Posterior cingulate gyrus (tissue), 11 donors: ENCODE measurements at regions not wholly inside any gene's neighbourhood (a gene's known extent, or its start where the extent isn't known, plus 50 kb on each side); places are given as distances from the start of the nearest gene placed in this dataset.
"Not testable (repeated sequence)": the region's sequence is repeated elsewhere in the genome, so short reads cannot be mapped to it uniquely, and the experiment has no call there.

Experiments used
- DNase-seq, 10 donors: peaks; one replicate each; pipeline versions ENCODE4 v3.0.0 to v3.0.0-alpha.2; 2020 to 2021; ENCODE audit warnings: mixed read lengths in 3 of 10
- intact Hi-C: fragments of 100-400 bp; cut with DNase I; formaldehyde crosslinking; loops from one replicate; pipeline ENCODE4 v1.15.1; 2023

DNA sequence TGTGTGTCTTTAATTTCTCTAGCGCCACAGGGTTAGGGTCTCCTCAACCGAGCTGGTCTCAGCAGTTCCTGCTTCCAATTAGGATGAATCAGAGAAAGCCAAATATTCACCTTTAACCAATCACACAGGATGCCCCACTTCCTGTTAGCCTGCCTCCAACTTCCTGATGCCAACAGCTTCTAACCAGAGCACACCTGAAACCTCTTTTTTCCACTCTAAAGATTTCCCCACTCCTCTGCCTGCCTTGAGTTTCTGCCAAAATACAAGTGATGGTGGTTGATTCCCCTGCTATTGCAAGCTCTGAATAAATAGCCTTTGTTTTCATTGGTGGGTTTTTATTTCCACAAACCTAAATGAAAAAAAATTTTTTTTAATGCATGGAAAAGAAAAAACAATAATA, 144.7 kb upstream of the UST start:
- intact Hi-C loops = no loop called here
- no peak for DNase-seq

DNA sequence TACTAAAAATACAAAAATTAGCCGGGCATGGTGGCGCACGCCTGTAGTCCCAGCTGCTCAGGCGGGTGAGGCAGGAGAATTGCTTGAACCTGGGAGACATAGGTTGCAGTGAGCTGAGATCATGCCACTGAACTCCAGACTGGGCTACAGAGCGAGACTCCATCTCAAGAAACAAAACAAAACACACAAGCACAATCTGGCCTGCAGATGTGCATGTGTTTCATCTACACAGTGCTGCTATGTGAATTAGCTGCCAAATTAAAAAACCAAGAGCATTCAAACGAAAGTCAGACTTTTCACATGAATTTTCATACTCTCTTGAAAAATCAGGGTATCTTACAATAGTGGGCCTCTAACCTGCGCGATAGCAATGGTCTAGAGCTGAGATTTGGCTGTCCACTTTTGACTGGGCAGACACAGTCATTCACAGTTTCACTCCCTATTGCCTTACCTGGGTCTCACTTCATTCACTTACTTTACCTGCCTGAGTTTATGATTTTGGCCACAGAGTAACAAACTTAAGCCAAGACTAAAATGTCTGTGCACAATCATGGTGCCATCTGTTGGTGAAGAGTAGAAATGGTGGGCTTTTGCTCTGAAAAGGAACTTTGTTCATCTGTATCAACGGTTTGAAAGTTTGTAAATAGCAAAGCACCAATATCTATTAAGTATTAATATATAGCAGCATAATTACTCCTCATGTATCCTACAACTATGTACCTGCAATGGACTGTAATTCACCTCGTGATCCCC, 138.5 kb upstream of the UST start:
- intact Hi-C loops = no loop called here

DNA sequence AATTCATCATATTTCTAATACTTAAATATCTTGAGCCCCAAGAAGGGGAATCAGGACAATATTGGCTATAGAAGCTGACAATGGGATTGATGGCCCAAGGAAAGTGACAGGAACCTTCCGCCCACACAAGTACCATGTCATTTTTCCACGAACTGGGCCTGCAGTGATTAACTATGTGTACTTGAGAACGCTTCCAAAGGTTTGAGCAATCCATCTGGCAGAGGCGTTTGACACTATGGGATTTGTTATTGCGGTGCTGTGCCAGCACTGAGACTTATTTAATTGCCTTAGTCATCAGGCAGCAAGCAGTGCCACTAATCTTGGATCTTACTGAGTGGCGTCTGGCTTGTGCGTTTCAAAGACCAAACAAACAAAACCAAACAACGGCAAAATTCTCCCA, 135.6 kb upstream of the UST start:
- intact Hi-C loops = no loop called here
- peak in 4 of 10 donors; percentile 27 to 81 (median 38) for DNase-seq

More for the DNA sequence above, 138.5 kb upstream of the UST start:
- no peak for DNase-seq

DNA sequence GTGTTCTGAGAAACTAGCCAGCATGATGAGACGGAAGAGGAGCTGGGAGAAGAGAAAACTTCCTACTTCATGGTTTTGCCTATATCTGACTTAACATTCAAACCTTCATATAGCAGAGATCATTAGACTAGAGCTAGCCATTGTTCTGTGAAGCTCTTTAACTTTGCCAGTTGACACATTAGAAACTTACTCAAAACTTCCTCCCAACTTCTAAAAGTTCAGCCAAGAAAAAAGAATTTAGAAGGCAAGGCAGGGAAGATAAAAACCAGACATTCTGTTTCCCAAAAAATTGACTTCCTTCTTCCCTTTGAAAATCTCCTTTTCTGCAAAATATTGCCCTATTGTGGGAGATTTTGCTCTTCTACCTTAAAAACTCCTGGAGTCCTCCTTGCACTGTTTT, 134.8 kb upstream of the UST start:
- no peak for DNase-seq
- intact Hi-C loops = no loop called here

DNA sequence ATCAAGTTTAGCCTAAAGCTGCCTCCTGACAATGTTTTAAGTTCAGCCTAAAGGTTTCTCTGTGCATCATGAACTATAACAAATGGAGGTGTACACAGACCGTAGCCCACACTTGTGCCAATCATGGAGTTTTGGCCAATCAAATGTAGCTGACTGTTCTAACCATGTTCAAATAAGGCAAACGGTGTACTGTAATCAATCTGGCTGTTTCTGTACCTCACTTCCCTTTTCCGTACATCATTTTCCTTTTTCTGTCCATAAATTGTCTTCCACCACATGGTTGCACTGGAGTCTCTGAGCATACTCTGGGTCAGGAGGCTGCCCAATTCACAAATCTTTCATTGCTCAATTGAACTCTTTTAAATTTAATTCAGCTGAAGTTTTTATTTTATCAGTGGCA, 132.2 kb upstream of the UST start:
- DNase-seq = no peak
- intact Hi-C loops = no loop called here

DNA sequence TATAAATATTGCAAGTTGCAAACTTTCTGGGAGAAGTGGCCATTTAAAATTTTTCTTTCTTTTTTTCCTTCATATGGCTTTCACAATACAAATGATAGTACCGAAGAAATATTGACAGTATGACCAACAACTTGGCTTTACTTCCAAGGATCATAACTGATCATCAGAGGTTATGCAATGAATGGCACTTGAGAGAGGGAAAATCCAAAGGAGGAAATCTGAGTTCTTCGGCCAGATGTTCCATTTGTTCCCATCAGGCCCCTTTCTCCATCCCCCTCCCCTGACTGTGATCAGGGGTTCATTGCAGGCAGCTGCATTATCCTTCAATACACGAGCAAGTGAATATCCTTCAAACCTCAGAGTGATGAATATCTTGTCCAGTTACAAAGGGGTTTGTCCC, 130.0 kb upstream of the UST start:
- no peak for DNase-seq
- intact Hi-C loops = no loop called here

DNA sequence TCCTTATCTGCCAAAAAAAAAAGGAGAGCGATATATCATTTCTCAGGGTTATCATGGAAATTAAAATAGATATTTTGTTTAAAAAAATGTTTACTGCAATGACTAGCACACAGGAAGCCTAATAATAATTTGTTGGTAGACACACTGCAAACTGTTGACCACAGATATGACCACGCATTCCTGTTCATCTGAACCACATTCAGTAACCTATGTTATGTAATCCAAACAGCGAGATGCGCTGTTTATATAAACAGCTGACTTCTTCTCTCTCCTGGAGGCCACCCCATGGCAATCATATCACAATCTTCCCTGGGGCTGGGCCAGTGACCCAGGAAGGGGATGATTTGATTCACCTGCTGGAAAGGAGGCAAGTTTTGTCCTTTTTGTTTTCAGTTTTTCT, 129.3 kb upstream of the UST start:
- no peak for DNase-seq
- intact Hi-C loops = no loop called here

DNA sequence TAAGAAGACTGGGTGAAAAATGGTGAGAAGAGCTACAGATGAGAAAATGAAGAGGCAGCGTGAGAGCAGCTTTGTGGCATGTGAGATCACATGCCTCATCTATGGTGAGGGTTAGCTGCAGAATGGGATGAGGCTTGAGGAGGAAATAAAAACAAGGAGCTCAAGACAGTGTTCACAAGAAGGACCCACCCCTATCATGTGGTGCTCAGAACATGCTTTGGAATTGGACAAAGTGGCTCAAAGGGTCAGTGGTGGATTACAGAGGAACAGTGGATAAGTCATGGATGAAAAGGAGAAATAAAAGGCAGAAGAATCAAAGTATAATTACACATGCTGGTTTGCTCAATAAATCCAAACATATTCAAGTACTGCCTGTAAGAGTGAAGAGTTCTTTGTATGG, 126.9 kb upstream of the UST start:
- intact Hi-C loops = no loop called here

DNA sequence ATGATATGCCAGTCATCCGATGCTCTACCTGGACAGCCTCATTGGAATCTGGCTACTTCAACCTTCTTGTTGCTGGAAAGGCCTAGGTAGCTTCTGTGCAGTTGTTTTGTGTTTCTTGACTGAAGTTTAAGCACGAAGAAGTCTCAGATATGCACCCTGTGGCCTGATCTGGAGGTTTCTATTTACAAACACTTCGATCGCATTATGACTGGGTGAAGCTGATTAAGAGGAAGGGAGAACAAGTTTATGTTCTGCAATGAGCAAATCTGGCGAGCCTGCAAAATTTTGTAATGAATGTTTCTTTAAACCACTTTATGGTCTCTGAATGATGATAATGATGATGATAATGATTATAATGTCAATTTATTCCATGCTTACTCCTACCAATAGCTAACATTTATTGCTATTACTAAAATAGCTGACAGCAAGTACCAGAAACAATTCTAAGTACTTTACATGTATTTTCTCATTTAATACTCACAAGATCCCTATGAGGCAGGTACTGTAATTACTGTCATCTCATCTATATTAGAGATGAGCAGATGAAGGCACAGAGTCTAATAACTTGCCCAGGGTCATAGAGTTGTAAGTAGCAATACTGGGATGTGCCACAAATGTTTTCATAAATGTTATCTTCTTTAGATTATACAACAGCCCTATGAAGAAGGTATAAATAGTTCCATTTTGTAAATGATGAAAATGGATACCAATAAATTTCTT, 126.1 kb upstream of the UST start:
- intact Hi-C loops = no loop called here
- no peak for DNase-seq

More for the DNA sequence above, 126.9 kb upstream of the UST start:
- DNase-seq = no peak

DNA sequence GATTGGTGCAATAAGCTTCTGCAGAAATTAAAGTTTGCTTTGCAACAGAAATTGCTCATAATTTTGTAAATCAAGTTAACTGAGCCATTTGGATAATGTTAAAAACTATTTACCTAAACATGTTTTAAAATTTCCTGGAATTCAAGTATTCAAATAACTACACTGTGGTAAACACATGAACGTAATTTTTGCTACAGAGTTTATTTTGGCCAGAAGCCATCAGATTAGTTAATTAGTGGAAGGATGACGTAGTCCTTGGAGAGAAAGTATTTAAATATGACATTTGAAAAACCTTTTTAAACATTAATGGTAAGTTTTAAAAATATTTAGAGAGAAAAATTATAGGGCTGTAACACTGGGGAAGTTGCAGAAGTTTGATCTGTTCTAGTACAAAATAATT, 121.2 kb upstream of the UST start:
- DNase-seq = no peak
- intact Hi-C loops = no loop called here

DNA sequence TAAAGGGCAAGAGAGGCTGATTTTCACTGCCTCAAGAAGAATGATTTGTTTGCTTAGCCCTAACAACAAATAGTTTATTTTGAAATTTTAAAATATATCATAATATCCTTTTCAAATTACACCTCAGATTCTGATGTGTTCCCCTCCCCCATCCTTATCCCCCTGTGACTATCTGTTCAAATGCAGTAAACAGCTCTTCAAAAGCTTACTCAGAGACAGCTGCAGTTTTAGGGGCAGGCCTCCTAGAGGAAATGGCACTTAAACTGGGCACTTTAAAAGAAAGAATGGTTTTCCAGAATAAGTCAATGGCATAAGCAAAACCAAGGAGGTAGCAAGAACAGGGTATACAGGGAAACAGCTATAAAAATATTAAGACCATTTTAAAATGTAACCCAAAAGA, 118.6 kb upstream of the UST start:
- intact Hi-C loops = no loop called here
- DNase-seq = no peak

DNA sequence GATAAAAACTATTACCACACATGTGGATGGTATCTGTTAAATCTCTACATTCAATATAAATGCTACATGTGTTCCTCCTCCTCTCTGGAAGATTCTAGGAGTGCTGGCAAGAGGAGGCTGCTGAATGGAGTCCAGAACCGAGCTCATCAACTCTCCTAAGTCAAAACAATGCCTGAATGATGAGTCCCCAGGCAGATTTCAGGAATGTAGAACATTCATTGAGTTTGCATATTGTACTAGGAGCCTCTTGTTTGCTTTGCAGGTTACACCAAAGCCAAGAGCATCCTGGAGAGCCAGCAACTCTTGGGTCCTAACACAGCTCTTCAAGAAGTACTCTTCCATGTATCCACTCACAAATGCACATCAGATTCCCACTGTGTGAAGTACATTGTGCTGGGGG, 117.6 kb upstream of the UST start:
- intact Hi-C loops = no loop called here
- no peak for DNase-seq

DNA sequence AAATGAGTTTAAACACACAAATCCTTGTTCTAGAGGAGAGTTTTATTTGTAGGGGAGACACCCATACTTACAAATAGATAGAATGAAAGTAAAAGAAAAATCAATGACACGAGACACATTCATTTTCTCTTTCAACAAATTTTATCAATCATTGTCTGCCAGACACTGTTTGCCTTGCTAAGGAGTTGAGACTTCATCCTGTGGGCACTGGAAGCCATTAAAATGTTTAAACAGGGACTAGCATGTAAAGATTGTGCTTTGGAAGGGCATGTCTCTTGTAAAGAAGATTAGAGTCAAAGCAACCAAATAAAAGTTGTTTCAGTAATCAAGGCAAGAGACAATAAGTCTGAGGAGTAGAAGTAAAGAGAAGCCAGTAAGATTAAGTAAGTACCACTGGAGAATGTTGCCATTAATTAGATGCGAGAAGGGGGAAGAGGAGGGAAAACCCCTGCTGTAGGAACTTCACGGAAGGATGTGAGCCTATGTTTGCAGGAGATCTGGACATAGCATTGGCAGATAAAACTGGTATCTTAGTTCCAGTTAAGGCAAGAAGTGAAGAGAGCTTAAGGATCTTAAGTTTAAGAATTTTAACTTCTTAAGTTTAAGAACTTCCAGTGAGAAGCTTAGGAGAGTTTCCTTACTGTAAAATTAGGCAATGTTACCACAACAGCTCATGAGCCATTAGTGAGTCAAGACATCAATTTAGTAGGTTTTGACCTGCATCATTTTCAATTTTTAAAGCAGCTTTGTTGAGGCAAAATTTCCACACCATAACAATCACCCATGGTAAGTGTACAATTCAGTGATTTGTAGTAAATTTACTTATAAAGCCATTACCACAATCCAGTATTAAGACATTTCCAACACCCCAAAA, 117.0 kb upstream of the UST start:
- intact Hi-C loops = no loop called here

DNA sequence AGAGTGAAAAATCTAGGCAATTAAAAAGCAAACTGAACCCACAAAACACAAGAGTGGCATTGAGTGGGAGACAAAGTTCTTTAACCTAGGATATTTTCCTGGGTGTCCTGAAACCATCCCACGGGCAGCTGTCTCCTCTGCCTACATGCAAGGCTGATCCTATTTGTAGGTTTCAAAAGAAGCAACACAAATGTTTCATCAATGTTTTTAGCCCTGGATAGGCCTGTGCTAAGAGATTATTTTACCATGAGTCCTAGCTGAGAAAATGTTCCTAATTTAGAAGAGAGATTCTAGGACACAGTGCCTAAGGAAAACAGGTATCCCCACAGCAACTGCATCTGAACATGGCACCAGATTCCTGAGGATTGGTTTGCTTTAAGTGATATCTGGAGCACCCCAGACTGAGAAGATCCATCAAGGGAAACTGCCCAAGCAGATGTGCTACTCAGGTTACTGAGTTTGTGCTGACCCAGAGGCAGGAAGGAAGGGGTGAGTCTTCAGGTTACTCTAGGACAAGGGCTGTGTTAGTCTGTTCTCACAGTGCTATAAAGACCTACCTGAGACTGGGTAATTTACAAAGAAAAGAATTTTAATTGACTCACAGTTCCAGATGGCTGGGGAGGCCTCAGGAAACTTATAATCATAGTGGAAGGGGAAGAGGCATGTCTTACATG, 111.6 kb upstream of the UST start:
- peak in 1 of 10 donors; percentile 45 for DNase-seq
- intact Hi-C loops = no loop called here

More for the DNA sequence above, 117.0 kb upstream of the UST start:
- DNase-seq = no peak

DNA sequence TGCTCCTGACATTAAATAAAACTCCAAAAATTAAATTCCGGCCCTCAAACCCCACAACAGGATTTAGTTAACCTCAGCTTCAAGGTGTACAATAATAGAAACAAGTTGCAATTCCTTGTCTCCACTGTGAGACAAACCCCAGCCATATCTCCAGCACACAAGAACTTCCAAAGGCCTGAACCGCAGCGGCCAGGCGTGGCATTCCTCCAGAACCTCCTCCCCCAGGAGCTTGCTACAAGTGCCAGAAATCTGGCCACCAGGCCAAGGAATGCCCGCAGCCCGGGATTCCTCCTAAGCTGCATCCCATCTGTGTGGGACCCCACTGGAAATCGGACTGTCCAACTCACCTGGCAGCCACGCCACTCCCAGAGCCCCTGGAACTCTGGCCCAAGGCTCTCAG, 105.0 kb upstream of the UST start:
- peak in 2 of 10 donors; percentile 37 to 45 for DNase-seq
- intact Hi-C loops = not testable (repeated sequence)

DNA sequence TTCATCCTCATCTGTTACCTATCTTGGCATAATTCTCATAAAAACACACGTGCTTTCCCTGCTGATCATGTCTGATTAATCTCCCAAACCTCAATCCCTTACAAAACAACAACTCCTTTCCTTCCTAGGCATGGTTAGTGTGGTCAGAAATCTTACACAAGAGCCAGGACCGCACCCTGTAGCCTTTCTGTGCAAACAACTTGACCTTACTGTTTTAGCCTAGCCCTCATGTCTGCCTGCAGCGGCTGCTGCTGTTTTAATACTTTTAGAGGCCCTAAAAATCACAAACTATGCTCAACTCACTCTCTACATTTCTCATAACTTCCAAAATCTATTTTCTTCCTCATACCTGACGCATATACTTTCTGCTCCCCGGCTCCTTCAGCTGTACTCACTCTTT, 103.6 kb upstream of the UST start:
- DNase-seq, intact Hi-C loops: not testable (repeated sequence)

DNA sequence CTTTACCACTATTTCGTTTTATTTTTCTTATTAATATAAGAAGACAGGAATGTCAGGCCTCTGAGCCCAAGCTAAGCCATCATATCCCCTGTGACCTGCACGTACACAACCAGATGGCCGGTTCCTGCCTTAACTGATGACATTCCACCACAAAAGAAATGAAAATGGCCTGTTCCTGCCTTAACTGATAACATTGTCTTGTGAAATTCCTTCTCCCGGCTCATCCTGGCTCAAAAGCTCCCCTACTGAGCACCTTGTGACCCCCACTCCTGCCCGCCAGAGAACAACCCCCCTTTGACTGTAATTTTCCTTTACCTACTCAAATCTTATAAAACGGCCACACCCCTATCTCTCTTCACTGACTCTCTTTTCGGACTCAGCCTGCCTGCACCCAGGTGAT, 101.8 kb upstream of the UST start:
- DNase-seq, intact Hi-C loops: not testable (repeated sequence)

DNA sequence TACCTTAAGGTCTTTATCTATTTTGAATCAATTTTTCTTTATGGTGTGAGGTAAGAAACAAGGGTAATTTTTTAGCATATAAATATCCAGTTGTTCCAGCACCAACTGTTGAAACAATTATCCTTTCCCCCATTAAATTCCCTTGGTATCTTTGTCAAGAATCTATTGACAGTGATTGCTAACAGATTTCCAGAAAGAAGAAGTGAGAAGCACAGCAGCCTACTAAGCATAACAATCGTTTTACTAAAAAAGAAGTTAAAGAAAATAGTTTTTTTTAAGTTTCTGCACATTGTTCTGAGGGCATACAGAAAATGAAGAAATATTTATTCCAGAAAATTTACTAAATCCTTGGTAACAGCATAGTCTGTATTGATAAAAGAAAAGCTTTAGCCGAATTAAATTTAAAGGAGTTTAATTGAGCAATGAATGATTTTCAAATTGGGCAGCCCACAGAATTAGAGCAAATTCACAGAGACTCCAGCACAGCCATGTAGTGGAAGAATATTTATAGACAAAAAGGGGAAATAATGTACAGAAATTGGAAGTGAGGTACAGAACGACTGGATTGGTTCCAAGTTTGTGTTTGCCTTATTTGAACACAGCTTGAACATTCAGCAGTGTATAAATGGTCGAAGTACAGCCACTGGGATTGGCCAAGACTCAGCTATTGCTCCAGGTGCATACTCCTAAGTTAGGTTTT, 97.9 kb upstream of the UST start:
- DNase-seq = no peak
- intact Hi-C loops = no loop called here

DNA sequence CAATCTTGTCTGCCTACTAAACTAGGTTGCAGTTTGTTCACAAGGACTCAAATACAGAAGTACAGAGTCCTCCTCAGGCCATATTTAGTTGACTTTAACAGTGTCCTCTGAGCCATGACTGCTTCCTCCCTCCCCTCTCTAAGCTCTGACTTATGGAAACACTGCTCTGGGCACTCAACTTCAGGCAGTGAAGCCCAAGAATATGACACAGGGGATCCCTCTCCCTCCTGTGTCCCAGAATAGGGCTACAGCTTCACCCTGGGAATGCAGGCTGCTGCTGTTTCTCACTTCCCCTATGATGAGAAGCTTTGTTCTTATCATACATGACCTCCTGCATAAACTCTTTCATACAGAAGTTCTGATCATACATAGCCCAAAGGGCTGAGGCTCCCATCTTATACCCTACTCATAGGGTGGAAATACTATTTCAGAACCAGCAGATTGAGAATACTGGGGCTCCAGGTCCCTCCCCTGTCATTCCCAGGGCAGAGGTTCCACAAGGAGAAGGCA, 97.3 kb upstream of the UST start:
- intact Hi-C loops = no loop called here
- no peak for DNase-seq
